HCT116 (cell line): ENCODE measurements at regions not wholly inside any gene's neighbourhood (a gene's known extent, or its start where the extent isn't known, plus 50 kb on each side); places are given as distances from the start of the nearest gene placed in this dataset.

Experiments
- CTCF ChIP-seq, 3 experiments: fragments of 200-600 bp in 1 of 3; sonication (generic) in 1 of 3; IDR thresholded peaks in 2 of 3; conservative IDR thresholded peaks in 1 of 3; 2 replicates each; pipeline ENCODE4 v1.5.1; 2012 to 2017; ENCODE audit warnings: low read depth in 2 of 3, low read length in 2 of 3, antibody characterized with exemption in 1 of 3, borderline replicate concordance in 1 of 3, control low read depth in 1 of 3, mild to moderate bottlenecking in 1 of 3, mixed read lengths in 1 of 3, mixed run types in 1 of 3, moderate library complexity in 1 of 3; ENCODE audit not compliant: insufficient read depth in 1 of 3
- EGR1 ChIP-seq: IDR thresholded peaks from 2 replicates; pipeline ENCODE4 v1.6.1; 2012; ENCODE audit warnings: low read depth
- JUND ChIP-seq: IDR thresholded peaks from 2 replicates; pipeline ENCODE4 v1.6.1; 2012
- MAX ChIP-seq: IDR thresholded peaks from 2 replicates; pipeline ENCODE4 v1.6.1; 2012
- POLR2A ChIP-seq: IDR thresholded peaks from 2 replicates; pipeline ENCODE4 v1.7.0; 2011; ENCODE audit warnings: borderline replicate concordance; ENCODE audit not compliant: insufficient read depth, insufficient read length; ENCODE audit errors: extremely low read depth
- POLR2AphosphoS5 ChIP-seq: IDR thresholded peaks from 2 replicates; pipeline ENCODE4 v1.6.1; 2011; ENCODE audit warnings: mild to moderate bottlenecking, low read depth, low read length, moderate library complexity
- REST ChIP-seq: IDR thresholded peaks from 2 replicates; pipeline ENCODE4 v1.6.1; 2012; ENCODE audit warnings: low read depth
- SP1 ChIP-seq: IDR thresholded peaks from 2 replicates; pipeline ENCODE4 v1.6.1; 2012; ENCODE audit warnings: low read depth
- ZBTB33 ChIP-seq: IDR thresholded peaks from 2 replicates; pipeline ENCODE4 v1.6.1; 2011; ENCODE audit warnings: mild to moderate bottlenecking, low read length, moderate library complexity; ENCODE audit not compliant: insufficient replicate concordance; ENCODE audit errors: extremely low read depth
- ZFX ChIP-seq: fragments of 450-650 bp; IDR thresholded peaks from 2 replicates; pipeline ENCODE4 v1.6.1; 2017
- ZNF274 ChIP-seq: fragments of 200-500 bp; sonication (Bioruptor generic); IDR thresholded peaks from 2 replicates; pipeline ENCODE4 v1.6.1; 2014; ENCODE audit warnings: mild to moderate bottlenecking, low read depth, low read length, inconsistent platforms

GRCh38 chr18:78717051-78717765 lies 262.4 kb upstream of the SALL3 start:
- TF ChIP-seq EGR1 (no peak), REST (no peak), POLR2A (no peak), CTCF (IDR thresholded peaks at IDR 0.05 in 2 of 3, conservative IDR thresholded peaks at IDR 0.05 in 1 of 3; ENCODE audit: borderline replicate concordance in 1 of 3, insufficient read depth in 1 of 3, low read depth in 2 of 3, low read length in 2 of 3) (no peak), ZNF274 (no peak), SP1 (no peak), POLR2AphosphoS5 (no peak), ZBTB33 (no peak), MAX (no peak), ZFX (no peak), JUND (no peak)
